Caco-2 (cell line): ENCODE measurements at regions not wholly inside any gene's neighbourhood (a gene's known extent, or its start where the extent isn't known, plus 50 kb on each side); places are given as distances from the start of the nearest gene placed in this dataset.

Experiments
- BruUV-seq: library from RNA; stranded (reverse); fragments of 400-500 nt; replicated peaks from 2 replicates; lab custom pipeline; 2021; lab: Mats Ljungman, UMichigan
- CTCF ChIA-PET: fragments of 300-600 bp; sonication (Branson Sonifier 250); formaldehyde crosslinking; loops from one replicate; lab custom pipeline; 2022; ENCODE audit warnings: antibody characterized with exemption; lab: Charles Lee
- POLR2A ChIA-PET: fragments of 300-600 bp; sonication (Branson Sonifier 250); formaldehyde crosslinking; loops from one replicate; lab custom pipeline; 2022; ENCODE audit warnings: antibody characterized with exemption; lab: Charles Lee
- DNase-seq, 2 experiments: peaks; one replicate each; pipeline versions ENCODE4 v3.0.0 to v3.0.0-alpha.2; 2020 to 2022
- H3K27me3 ChIP-seq: replicated peaks from 2 replicates; pipeline ENCODE4 v1.6.0; 2011; ENCODE audit warnings: low read length; ENCODE audit not compliant: control insufficient read depth, insufficient read depth
- H3K36me3 ChIP-seq: 2 replicates; pipeline ENCODE4 v1.5.1; 2011; ENCODE audit warnings: low read length; ENCODE audit not compliant: control insufficient read depth, insufficient read depth
- H3K4me1 ChIP-seq: fragments of 250-450 bp; sonication (Bioruptor Pico); 2 replicates; pipeline ENCODE4 v1.5.1; 2020; ENCODE audit warnings: mild to moderate bottlenecking
- H3K4me3 ChIP-seq: 2 replicates; pipeline ENCODE4 v1.5.1; 2011; ENCODE audit warnings: low read depth, mild to moderate bottlenecking, control low read depth, low read length
- H3K9me3 ChIP-seq: fragments of 250-450 bp; sonication (Bioruptor Pico); 2 replicates; pipeline ENCODE4 v1.5.1; 2020; ENCODE audit warnings: mild to moderate bottlenecking, moderate library complexity
- H3K27ac Mint-ChIP-seq: one replicate; pipeline ENCODE4 v1.8.0; 2022; ENCODE audit warnings: mixed read lengths; ENCODE audit not compliant: unreplicated experiment
- H3K27me3 Mint-ChIP-seq: one replicate; pipeline ENCODE4 v1.8.0; 2022; ENCODE audit warnings: mixed read lengths; ENCODE audit not compliant: insufficient read depth, unreplicated experiment
- H3K36me3 Mint-ChIP-seq: one replicate; pipeline ENCODE4 v1.8.0; 2022; ENCODE audit warnings: mild to moderate bottlenecking, mixed read lengths; ENCODE audit not compliant: insufficient read depth, unreplicated experiment
- H3K4me1 Mint-ChIP-seq: one replicate; pipeline ENCODE4 v1.8.0; 2022; ENCODE audit warnings: low read depth, mixed read lengths; ENCODE audit not compliant: unreplicated experiment
- H3K4me3 Mint-ChIP-seq: one replicate; pipeline ENCODE4 v1.8.0; 2022; ENCODE audit warnings: mild to moderate bottlenecking, moderate library complexity, mixed read lengths; ENCODE audit not compliant: unreplicated experiment
- H3K9me3 Mint-ChIP-seq: one replicate; pipeline ENCODE4 v1.8.0; 2022; ENCODE audit warnings: mixed read lengths; ENCODE audit not compliant: unreplicated experiment
- intact Hi-C: fragments of 100-400 bp; cut with micrococcal nuclease; formaldehyde crosslinking; loops from one replicate; pipeline ENCODE4 v1.10.0; 2022; ENCODE audit not compliant: unreplicated experiment
- TF ChIP-seq, protein P1 (sequence below), 2 experiments: fragments of 200-600 bp in 1 of 2; IDR thresholded peaks; 1 replicate in 1 of 2; 2 replicates in 1 of 2; pipeline versions ENCODE4 v1.5.1 to v1.8.0; 2011 to 2022; ENCODE audit warnings: antibody characterized with exemption in 1 of 2, control low read depth in 1 of 2, inconsistent platforms in 1 of 2, low read depth in 1 of 2, low read length in 1 of 2, mild to moderate bottlenecking in 1 of 2, moderate library complexity in 1 of 2; ENCODE audit not compliant: insufficient read depth in 1 of 2, severe bottlenecking in 1 of 2, unreplicated experiment in 1 of 2

DNA sequence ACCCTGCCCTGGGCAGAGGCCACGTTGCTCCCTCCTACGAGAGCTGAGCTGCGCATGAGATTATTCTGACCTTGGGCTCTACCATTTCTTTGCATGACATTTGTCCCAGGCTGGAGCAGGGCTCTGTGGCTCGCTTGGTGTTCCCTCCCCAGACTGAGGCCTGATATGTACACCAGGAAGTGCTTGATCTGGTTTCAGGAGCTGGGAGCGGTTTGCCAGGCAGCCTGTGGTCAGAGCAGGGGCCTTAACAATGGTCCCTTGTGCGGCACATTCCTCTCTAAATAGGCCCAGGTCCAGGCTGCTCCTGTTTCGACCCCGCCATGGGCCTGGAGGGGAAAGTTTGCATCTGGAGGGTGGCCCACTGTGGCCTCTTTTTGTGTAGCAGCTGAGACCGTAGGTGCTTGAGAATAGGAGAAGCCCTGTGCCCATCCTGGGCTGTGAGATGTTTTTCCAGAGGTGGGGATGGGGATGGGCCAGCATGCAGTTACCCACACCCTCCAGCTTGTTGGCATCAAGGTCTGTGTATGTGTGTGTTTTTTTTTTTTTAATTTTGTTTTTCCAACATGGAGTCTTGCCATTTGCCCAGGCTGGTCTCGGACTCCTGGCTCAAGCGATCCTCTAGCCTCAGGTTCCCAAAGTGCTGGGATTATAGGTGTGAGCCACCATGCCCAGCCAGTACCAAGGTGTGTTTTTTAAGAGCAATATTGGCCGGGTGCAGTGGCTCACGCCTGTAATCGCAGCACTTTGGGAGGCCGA, 253.9 kb downstream of the SEC14L1 start:
- ChIA-PET POLR2A (no interaction called here), CTCF (interaction anchor here (0.6 kb wide), 1 partner anchor 12 kb away, joined by 7 read pairs; no protein-coding TSS in a partner anchor)
- no peaks in the 10 kb centered on the region for H3K9me3 Mint-ChIP-seq
- Histone ChIP-seq H3K27me3 (no peaks in the 10 kb centered on the region), H3K36me3 (no peaks in the 10 kb centered on the region), H3K9me3 (no peaks in the 10 kb centered on the region), H3K4me3 (no peak overlapping the region), H3K4me1 (peaks cover 47% of the 10 kb centered on the region)
- H3K36me3 Mint-ChIP-seq: peaks cover 30% of the 10 kb centered on the region
- intact Hi-C loops: loop anchor here (5.0 kb wide), 1 partner anchor 62 kb away; no protein-coding TSS in a partner anchor
- no peaks in the 10 kb centered on the region for H3K27me3 Mint-ChIP-seq
- H3K4me1 Mint-ChIP-seq: peaks cover 28% of the 10 kb centered on the region
- DNase-seq: no peak
- no peak overlapping the region for H3K4me3 Mint-ChIP-seq
- no peak overlapping the region for H3K27ac Mint-ChIP-seq
- BruUV-seq: no TSS peak
- TF ChIP-seq, protein P1, sequence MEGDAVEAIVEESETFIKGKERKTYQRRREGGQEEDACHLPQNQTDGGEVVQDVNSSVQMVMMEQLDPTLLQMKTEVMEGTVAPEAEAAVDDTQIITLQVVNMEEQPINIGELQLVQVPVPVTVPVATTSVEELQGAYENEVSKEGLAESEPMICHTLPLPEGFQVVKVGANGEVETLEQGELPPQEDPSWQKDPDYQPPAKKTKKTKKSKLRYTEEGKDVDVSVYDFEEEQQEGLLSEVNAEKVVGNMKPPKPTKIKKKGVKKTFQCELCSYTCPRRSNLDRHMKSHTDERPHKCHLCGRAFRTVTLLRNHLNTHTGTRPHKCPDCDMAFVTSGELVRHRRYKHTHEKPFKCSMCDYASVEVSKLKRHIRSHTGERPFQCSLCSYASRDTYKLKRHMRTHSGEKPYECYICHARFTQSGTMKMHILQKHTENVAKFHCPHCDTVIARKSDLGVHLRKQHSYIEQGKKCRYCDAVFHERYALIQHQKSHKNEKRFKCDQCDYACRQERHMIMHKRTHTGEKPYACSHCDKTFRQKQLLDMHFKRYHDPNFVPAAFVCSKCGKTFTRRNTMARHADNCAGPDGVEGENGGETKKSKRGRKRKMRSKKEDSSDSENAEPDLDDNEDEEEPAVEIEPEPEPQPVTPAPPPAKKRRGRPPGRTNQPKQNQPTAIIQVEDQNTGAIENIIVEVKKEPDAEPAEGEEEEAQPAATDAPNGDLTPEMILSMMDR (IDR thresholded peaks at IDR 0.05; ENCODE audit: insufficient read depth in 1 of 2, low read depth in 1 of 2, low read length in 1 of 2, severe bottlenecking in 1 of 2, unreplicated experiment in 1 of 2): no peak

DNA sequence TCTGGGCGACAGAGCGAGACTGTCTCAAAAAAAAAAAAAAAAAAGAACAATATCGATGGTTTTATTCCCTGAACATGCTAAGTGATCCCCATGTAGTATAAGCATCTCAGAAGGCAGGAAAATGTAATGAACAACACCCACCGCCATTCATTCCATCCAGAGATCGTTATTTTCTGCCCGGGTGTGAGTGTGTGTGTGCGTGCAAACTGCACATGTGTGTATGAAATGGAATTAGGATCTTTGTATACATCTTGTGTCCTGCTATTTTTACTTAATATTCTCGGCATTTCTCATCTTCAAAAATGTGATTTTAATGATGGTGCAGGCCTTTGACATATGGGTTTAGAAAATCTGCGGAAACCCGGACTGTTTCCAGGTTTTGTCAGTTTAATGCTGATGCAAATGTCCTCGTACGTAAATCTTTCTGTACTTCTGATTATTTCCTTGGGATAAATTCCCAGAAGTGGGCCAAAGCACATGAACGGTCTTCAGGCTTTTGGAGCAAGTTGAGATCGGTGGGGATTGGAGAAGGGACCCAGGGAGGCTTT, 254.8 kb downstream of the SEC14L1 start:
- TF ChIP-seq, protein P1 (IDR thresholded peaks at IDR 0.05; ENCODE audit: insufficient read depth in 1 of 2, low read depth in 1 of 2, low read length in 1 of 2, severe bottlenecking in 1 of 2, unreplicated experiment in 1 of 2): no peak
- Mint-ChIP-seq H3K27ac (no peak overlapping the region), H3K9me3 (no peaks in the 10 kb centered on the region), H3K27me3 (no peaks in the 10 kb centered on the region), H3K4me3 (no peak overlapping the region), H3K4me1 (peaks cover 24% of the 10 kb centered on the region), H3K36me3 (peaks cover 30% of the 10 kb centered on the region)
- BruUV-seq: no TSS peak
- CTCF ChIA-PET: no interaction called here
- H3K4me3 ChIP-seq: no peak overlapping the region
- peaks cover 42% of the 10 kb centered on the region for H3K4me1 ChIP-seq
- no peaks in the 10 kb centered on the region for H3K27me3 ChIP-seq
- no peaks in the 10 kb centered on the region for H3K36me3 ChIP-seq
- POLR2A ChIA-PET: no interaction called here
- intact Hi-C loops: no loop called here
- no peak for DNase-seq
- H3K9me3 ChIP-seq: no peaks in the 10 kb centered on the region

DNA sequence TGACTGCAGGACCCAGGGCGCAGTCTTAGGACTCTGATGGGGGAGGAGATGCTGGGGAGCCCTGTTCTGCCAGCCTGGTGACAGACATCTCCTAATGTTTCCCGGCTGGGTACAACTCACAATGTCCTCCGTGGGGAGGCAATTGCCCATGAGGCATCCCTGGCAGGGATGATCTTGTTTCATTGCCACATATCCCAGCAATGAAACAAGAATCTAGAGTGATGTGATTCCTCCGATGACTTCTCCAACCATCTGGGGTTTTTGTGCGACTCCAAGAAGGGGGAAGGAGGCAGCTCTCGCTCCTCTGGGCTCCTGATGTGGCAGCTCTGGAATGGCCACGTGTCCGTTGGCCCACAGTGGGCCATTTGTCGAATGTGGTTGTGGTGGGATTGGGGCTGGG, 255.8 kb downstream of the SEC14L1 start:
- POLR2A ChIA-PET: no interaction called here
- intact Hi-C loops: no loop called here
- H3K9me3 Mint-ChIP-seq: no peaks in the 10 kb centered on the region
- peaks cover 15% of the 10 kb centered on the region for H3K4me1 Mint-ChIP-seq
- H3K4me3 Mint-ChIP-seq: no peak overlapping the region
- TF ChIP-seq, protein P1 (IDR thresholded peaks at IDR 0.05; ENCODE audit: insufficient read depth in 1 of 2, low read depth in 1 of 2, low read length in 1 of 2, severe bottlenecking in 1 of 2, unreplicated experiment in 1 of 2): no peak
- H3K27me3 Mint-ChIP-seq: no peaks in the 10 kb centered on the region
- BruUV-seq: no TSS peak
- CTCF ChIA-PET: no interaction called here
- H3K9me3 ChIP-seq: no peaks in the 10 kb centered on the region
- H3K36me3 ChIP-seq: 0 out of 2 replicates have a peak, but pooled peaks cover 2% of the 10 kb centered on the region
- H3K4me1 ChIP-seq: peaks cover 31% of the 10 kb centered on the region
- no peak overlapping the region for H3K27ac Mint-ChIP-seq
- H3K4me3 ChIP-seq: no peak overlapping the region
- no peaks in the 10 kb centered on the region for H3K27me3 ChIP-seq
- H3K36me3 Mint-ChIP-seq: peaks cover 30% of the 10 kb centered on the region
- DNase-seq: no peak
